GM12878 (cell line): ENCODE measurements at regions not wholly inside any gene's neighbourhood (a gene's known extent, or its start where the extent isn't known, plus 50 kb on each side); places are given as distances from the start of the nearest gene placed in this dataset.
"Not testable (repeated sequence)": the region's sequence is repeated elsewhere in the genome, so short reads cannot be mapped to it uniquely, and the experiment has no call there.

Source experiments
- ATAC-seq: fragments of 200-7000 bp; cut with Tn5 transposase; 3 replicates; pipeline ENCODE4 v1.9.1; 2020; ENCODE audit warnings: mild to moderate bottlenecking, moderate library complexity
- BruUV-seq: library from RNA; stranded (reverse); fragments of 400-500 nt; replicated peaks from 2 replicates; lab custom pipeline; 2021; lab: Mats Ljungman, UMichigan
- CTCF ChIA-PET: fragments of 300-600 bp; sonication (Branson Sonifier 250); formaldehyde crosslinking; extraction: SDS; loops from one replicate; lab custom pipeline; 2021; ENCODE audit warnings: inconsistent platforms; lab: Yijun Ruan, JAX
- POLR2A ChIA-PET: fragments of 350-600 bp; formaldehyde crosslinking; extraction: SDS; loops from one replicate; lab custom pipeline; 2021; ENCODE audit warnings: inconsistent platforms; lab: Charles Lee
- RAD21 ChIA-PET: fragments of 300-600 bp; sonication (Branson Sonifier 250); formaldehyde crosslinking; loops from one replicate; lab custom pipeline; 2023; ENCODE audit warnings: antibody characterized with exemption; ENCODE audit not compliant: unreplicated experiment; lab: Charles Lee
- SMC1A ChIA-PET: fragments of 300-600 bp; sonication (Branson Sonifier 250); formaldehyde crosslinking; loops from one replicate; lab custom pipeline; 2023; ENCODE audit not compliant: unreplicated experiment, uncharacterized antibody; lab: Charles Lee
- DNase-seq: peaks from one replicate; pipeline ENCODE4 v3.0.0-alpha.2; 2011; ENCODE audit warnings: low read depth, low spot score
- FAIRE-seq: peaks from 3 replicates; lab custom pipeline; 2011; peaks lifted over from hg19 to GRCh38; lab: Jason Lieb, UNC
- H2AFZ ChIP-seq: 2 replicates; pipeline ENCODE4 v1.6.0; 2011; ENCODE audit warnings: low read depth, low read length, control low read depth; ENCODE audit not compliant: control insufficient read depth
- H3K27ac ChIP-seq: 2 replicates; pipeline ENCODE4 v1.5.1; 2011; ENCODE audit warnings: control low read depth; ENCODE audit not compliant: control insufficient read depth, insufficient read depth
- H3K27me3 ChIP-seq, 2 experiments: replicated peaks in 1 of 2; 2 replicates each; pipeline versions ENCODE4 v1.6.0 to v1.6.1; 2011; ENCODE audit warnings: low read length in 1 of 2; ENCODE audit not compliant: control insufficient read depth in 2 of 2, insufficient read depth in 2 of 2
- H3K36me3 ChIP-seq, 2 experiments: 2 replicates each; pipeline ENCODE4 v1.5.1; 2011; ENCODE audit warnings: low read length in 1 of 2; ENCODE audit not compliant: control insufficient read depth in 2 of 2, insufficient read depth in 2 of 2
- H3K4me1 ChIP-seq: 2 replicates; pipeline ENCODE4 v1.6.1; 2011; ENCODE audit warnings: mild to moderate bottlenecking, low read length, moderate library complexity, mixed read lengths; ENCODE audit not compliant: control insufficient read depth, insufficient read depth
- H3K4me2 ChIP-seq: 2 replicates; pipeline ENCODE4 v1.6.0; 2011; ENCODE audit warnings: control low read depth; ENCODE audit not compliant: control insufficient read depth, insufficient read depth
- H3K4me3 ChIP-seq: fragments of 200-600 bp; sonication (generic); 2 replicates; pipeline ENCODE4 v1.5.1; 2016
- H3K79me2 ChIP-seq: 2 replicates; pipeline ENCODE4 v1.6.0; 2011; ENCODE audit warnings: low read length; ENCODE audit not compliant: control insufficient read depth, insufficient read depth
- H3K9ac ChIP-seq: 2 replicates; pipeline ENCODE4 v1.8.0; 2011; ENCODE audit warnings: low read length, control low read depth, mixed read lengths; ENCODE audit not compliant: control insufficient read depth, insufficient read depth
- H3K9me3 ChIP-seq: replicated peaks from 3 replicates; pipeline ENCODE4 v1.5.1; 2011; ENCODE audit warnings: mild to moderate bottlenecking, low read length; ENCODE audit not compliant: control insufficient read depth, insufficient read depth
- H4K20me1 ChIP-seq: 2 replicates; pipeline ENCODE4 v1.6.0; 2011; ENCODE audit not compliant: control insufficient read depth, insufficient read depth
- ATF7 ChIP-seq: fragments of 450-650 bp; IDR thresholded peaks from 2 replicates; pipeline ENCODE4 v1.6.1; 2016; ENCODE audit warnings: low read depth, mild to moderate bottlenecking
- BMI1 ChIP-seq: fragments of 450-650 bp; IDR thresholded peaks from 2 replicates; pipeline ENCODE4 v1.6.1; 2016; ENCODE audit warnings: mild to moderate bottlenecking, moderate library complexity, borderline replicate concordance
- CBX5 ChIP-seq: sonication (generic); IDR thresholded peaks from 2 replicates; pipeline ENCODE4 v1.6.1; 2016; ENCODE audit warnings: low read depth, moderate library complexity, mild to moderate bottlenecking, inconsistent platforms
- CHD1 ChIP-seq: IDR thresholded peaks from 2 replicates; pipeline ENCODE4 v1.6.1; 2012; ENCODE audit warnings: low read depth, low read length, improper control_type of control experiment
- CREM ChIP-seq: IDR thresholded peaks from 2 replicates; pipeline ENCODE4 v1.6.1; 2014; ENCODE audit warnings: antibody characterized with exemption, low read depth
- GABPA ChIP-seq: IDR thresholded peaks from 2 replicates; pipeline ENCODE4 v1.6.1; 2014; ENCODE audit warnings: antibody characterized with exemption, low read depth, mild to moderate bottlenecking, inconsistent platforms
- KLF5 ChIP-seq: fragments of 450-650 bp; IDR thresholded peaks from 2 replicates; pipeline ENCODE4 v1.6.1; 2014; ENCODE audit warnings: mild to moderate bottlenecking; ENCODE audit not compliant: partially characterized antibody
- MTA3 ChIP-seq: IDR thresholded peaks from 2 replicates; pipeline ENCODE4 v1.6.1; 2012; ENCODE audit warnings: low read length, inconsistent platforms, borderline replicate concordance
- NFYA ChIP-seq: IDR thresholded peaks from 2 replicates; pipeline ENCODE4 v1.6.1; 2011; ENCODE audit warnings: low read depth, mild to moderate bottlenecking, low read length, improper control_type of control experiment, borderline replicate concordance
- POLR2A ChIP-seq: IDR thresholded peaks from 2 replicates; pipeline ENCODE4 v1.6.1; 2011; ENCODE audit warnings: low read depth, mild to moderate bottlenecking, low read length
- WGBS: methylation state at CpG from one replicate; pipeline ENCODE4 v1.1.6; 2016; ENCODE audit warnings: low lambda C conversion rate; ENCODE audit not compliant: insufficient replicate concordance, insufficient coverage; ENCODE audit errors: missing lambda C conversion rate; 5-methylcytosine and 5-hydroxymethylcytosine counted together
- in situ Hi-C: fragments of 300-500 bp; cut with MboI; formaldehyde crosslinking; loops from 9 replicates; pipeline ENCODE4 v1.14.3; 2018; ENCODE audit warnings: mixed read lengths
- intact Hi-C: fragments of 100-400 bp; cut with micrococcal nuclease; formaldehyde crosslinking; loops from one replicate; pipeline ENCODE4 v1.14.2; 2022; ENCODE audit not compliant: unreplicated experiment
- TF ChIP-seq, protein P1 (sequence below): fragments of 450-650 bp; formaldehyde crosslinking; IDR thresholded peaks from 2 replicates; pipeline ENCODE4 v1.5.0; 2022; ENCODE audit warnings: mild to moderate bottlenecking, missing genetic modification characterization
- TF ChIP-seq, protein P2 (sequence below): IDR thresholded peaks from 2 replicates; pipeline ENCODE4 v1.6.1; 2011; ENCODE audit warnings: low read depth, low read length, improper control_type of control experiment, borderline replicate concordance
- TF ChIP-seq, protein P3 (sequence below): fragments of 150-350 bp; IDR thresholded peaks from 2 replicates; pipeline ENCODE4 v1.6.1; 2016; ENCODE audit warnings: low read depth, low read length

DNA sequence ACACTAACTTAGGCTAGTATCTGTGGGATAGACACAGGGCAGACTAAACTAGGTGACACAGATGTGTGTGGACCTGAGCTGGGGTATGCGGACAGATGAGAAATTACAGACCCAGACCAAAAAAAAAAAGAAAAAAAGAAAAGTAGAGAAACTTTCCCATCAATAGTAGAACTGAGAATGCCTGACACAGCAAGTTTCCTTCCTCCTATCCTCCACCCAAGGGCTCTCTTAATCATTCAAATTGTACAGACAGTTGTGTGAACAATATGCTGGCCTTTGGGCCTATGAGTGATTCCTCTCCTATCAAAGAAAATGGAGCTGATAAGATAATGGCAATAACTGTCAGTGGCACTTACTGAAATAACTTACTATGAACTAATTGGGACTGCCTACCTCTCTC is 226.7 kb upstream of the PRDM1 start:
- Histone ChIP-seq H3K4me1 (no peaks in the 10 kb centered on the region), H3K4me3 (no peak overlapping the region), H3K27ac (no peak overlapping the region), H3K27me3 (no peaks in the 10 kb centered on the region; a peak in 2 of 4 replicates), H3K79me2 (no peaks in the 10 kb centered on the region), H3K36me3 (no peaks in the 10 kb centered on the region), H4K20me1 (no peaks in the 10 kb centered on the region), H3K4me2 (no peak overlapping the region), H3K9me3 (no peaks in the 10 kb centered on the region; the same call in 2 of the 3 replicates), H3K9ac (no peak overlapping the region), H2AFZ (no peak overlapping the region)
- intact Hi-C loops (no loop called here), in situ Hi-C loops (no loop called here)
- FAIRE-seq (no peak), DNase-seq (no peak), ATAC-seq (no peak)
- ChIA-PET RAD21 (no interaction called here), SMC1A (interaction anchor here (0.6 kb wide), 1 partner anchor 476 kb away, joined by 3 read pairs; no protein-coding TSS in a partner anchor), POLR2A (no interaction called here), CTCF (no interaction called here)
- WGBS: 38% methylated on average over 1 of the region's 1 CpG
- TF ChIP-seq CBX5 (no peak), CHD1 (no peak), MTA3 (no peak), NFYA (no peak), ATF7 (no peak), POLR2A (no peak), KLF5 (no peak), BMI1 (no peak), GABPA (no peak), CREM (no peak)
- TF ChIP-seq, protein P1, sequence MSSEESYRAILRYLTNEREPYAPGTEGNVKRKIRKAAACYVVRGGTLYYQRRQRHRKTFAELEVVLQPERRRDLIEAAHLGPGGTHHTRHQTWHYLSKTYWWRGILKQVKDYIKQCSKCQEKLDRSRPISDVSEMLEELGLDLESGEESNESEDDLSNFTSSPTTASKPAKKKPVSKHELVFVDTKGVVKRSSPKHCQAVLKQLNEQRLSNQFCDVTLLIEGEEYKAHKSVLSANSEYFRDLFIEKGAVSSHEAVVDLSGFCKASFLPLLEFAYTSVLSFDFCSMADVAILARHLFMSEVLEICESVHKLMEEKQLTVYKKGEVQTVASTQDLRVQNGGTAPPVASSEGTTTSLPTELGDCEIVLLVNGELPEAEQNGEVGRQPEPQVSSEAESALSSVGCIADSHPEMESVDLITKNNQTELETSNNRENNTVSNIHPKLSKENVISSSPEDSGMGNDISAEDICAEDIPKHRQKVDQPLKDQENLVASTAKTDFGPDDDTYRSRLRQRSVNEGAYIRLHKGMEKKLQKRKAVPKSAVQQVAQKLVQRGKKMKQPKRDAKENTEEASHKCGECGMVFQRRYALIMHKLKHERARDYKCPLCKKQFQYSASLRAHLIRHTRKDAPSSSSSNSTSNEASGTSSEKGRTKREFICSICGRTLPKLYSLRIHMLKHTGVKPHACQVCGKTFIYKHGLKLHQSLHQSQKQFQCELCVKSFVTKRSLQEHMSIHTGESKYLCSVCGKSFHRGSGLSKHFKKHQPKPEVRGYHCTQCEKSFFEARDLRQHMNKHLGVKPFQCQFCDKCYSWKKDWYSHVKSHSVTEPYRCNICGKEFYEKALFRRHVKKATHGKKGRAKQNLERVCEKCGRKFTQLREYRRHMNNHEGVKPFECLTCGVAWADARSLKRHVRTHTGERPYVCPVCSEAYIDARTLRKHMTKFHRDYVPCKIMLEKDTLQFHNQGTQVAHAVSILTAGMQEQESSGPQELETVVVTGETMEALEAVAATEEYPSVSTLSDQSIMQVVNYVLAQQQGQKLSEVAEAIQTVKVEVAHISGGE (CRISPR knock-in tag): no peak
- TF ChIP-seq, protein P2, sequence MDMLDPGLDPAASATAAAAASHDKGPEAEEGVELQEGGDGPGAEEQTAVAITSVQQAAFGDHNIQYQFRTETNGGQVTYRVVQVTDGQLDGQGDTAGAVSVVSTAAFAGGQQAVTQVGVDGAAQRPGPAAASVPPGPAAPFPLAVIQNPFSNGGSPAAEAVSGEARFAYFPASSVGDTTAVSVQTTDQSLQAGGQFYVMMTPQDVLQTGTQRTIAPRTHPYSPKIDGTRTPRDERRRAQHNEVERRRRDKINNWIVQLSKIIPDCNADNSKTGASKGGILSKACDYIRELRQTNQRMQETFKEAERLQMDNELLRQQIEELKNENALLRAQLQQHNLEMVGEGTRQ: no peak
- TF ChIP-seq, protein P3, sequence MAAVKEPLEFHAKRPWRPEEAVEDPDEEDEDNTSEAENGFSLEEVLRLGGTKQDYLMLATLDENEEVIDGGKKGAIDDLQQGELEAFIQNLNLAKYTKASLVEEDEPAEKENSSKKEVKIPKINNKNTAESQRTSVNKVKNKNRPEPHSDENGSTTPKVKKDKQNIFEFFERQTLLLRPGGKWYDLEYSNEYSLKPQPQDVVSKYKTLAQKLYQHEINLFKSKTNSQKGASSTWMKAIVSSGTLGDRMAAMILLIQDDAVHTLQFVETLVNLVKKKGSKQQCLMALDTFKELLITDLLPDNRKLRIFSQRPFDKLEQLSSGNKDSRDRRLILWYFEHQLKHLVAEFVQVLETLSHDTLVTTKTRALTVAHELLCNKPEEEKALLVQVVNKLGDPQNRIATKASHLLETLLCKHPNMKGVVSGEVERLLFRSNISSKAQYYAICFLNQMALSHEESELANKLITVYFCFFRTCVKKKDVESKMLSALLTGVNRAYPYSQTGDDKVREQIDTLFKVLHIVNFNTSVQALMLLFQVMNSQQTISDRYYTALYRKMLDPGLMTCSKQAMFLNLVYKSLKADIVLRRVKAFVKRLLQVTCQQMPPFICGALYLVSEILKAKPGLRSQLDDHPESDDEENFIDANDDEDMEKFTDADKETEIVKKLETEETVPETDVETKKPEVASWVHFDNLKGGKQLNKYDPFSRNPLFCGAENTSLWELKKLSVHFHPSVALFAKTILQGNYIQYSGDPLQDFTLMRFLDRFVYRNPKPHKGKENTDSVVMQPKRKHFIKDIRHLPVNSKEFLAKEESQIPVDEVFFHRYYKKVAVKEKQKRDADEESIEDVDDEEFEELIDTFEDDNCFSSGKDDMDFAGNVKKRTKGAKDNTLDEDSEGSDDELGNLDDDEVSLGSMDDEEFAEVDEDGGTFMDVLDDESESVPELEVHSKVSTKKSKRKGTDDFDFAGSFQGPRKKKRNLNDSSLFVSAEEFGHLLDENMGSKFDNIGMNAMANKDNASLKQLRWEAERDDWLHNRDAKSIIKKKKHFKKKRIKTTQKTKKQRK: no peak
- no TSS peak for BruUV-seq

DNA sequence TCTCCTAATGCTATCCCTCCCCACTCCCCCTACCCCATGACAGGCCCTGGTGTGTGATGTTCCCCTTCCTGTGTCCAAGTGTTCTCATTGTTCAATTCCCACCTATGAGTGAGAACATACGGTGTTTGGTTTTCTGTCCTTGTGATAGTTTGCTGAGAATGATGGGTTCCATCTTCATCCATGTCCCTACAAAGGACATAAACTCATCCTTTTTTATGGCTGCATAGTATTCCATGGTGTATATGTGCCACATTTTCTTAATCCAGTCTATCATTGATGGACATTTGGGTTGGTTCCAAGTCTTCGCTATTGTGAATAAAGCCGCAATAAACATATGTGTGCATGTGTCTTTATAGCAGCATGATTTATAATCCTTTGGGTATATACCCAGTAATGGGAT is 227.5 kb upstream of the PRDM1 start:
- H3K4me3 ChIP-seq, H3K4me2 ChIP-seq, ATAC-seq, CTCF ChIA-PET, intact Hi-C loops, POLR2A ChIA-PET, H3K79me2 ChIP-seq, H3K27ac ChIP-seq, H4K20me1 ChIP-seq, H3K36me3 ChIP-seq, in situ Hi-C loops, H2AFZ ChIP-seq, FAIRE-seq, SMC1A ChIA-PET, H3K9ac ChIP-seq, RAD21 ChIA-PET, H3K27me3 ChIP-seq, H3K4me1 ChIP-seq, BruUV-seq, H3K9me3 ChIP-seq, DNase-seq: not testable (repeated sequence)
- WGBS: 96% methylated on average over 3 of the region's 3 CpGs
